ENCODE measurements at regions not wholly inside any gene's neighbourhood (a gene's known extent, or its start where the extent isn't known, plus 50 kb on each side); places are given as distances from the start of the nearest gene placed in this dataset.

- in situ Hi-C loops (cut with HindIII; ENCODE audit: low sequenced_read_pairs) = no loop called here
Observed at GRCh38 chr5:1944408-1944807, 61.7 kb upstream of the IRX4 start.

- in situ Hi-C loops (cut with HindIII; ENCODE audit: low sequenced_read_pairs) = no loop called here
Observed at GRCh38 chr5:1943481-1943880, 60.8 kb upstream of the IRX4 start.

- in situ Hi-C loops (cut with HindIII; ENCODE audit: low sequenced_read_pairs) = no loop called here
Observed at GRCh38 chr5:1942630-1943029, 59.9 kb upstream of the IRX4 start.

- in situ Hi-C loops (cut with HindIII; ENCODE audit: low sequenced_read_pairs) = no loop called here
Observed at GRCh38 chr5:1942158-1942557, 59.4 kb upstream of the IRX4 start.

GRCh38 chr5:1939256-1939655 is 56.5 kb upstream of the IRX4 start:
- in situ Hi-C loops (cut with HindIII; ENCODE audit: low sequenced_read_pairs) = no loop called here

GRCh38 chr5:1938310-1939000 is 55.7 kb upstream of the IRX4 start:
- in situ Hi-C loops (cut with HindIII; ENCODE audit: low sequenced_read_pairs) = no loop called here

- in situ Hi-C loops (cut with HindIII; ENCODE audit: low sequenced_read_pairs) = no loop called here
Observed at GRCh38 chr5:1937590-1937989, 54.9 kb upstream of the IRX4 start.

- in situ Hi-C loops (cut with HindIII; ENCODE audit: low sequenced_read_pairs) = no loop called here
Observed at GRCh38 chr5:1936901-1937300, 54.2 kb upstream of the IRX4 start.

GRCh38 chr5:1936413-1936812 is 53.7 kb upstream of the IRX4 start:
- in situ Hi-C loops (cut with HindIII; ENCODE audit: low sequenced_read_pairs) = no loop called here

GRCh38 chr5:1934801-1935429 is 52.2 kb upstream of the IRX4 start:
- in situ Hi-C loops (cut with HindIII; ENCODE audit: low sequenced_read_pairs) = no loop called here

GRCh38 chr5:1934056-1934394 is 51.3 kb upstream of the IRX4 start:
- in situ Hi-C loops (cut with HindIII; ENCODE audit: low sequenced_read_pairs) = no loop called here

- in situ Hi-C loops (cut with HindIII; ENCODE audit: low sequenced_read_pairs) = no loop called here
Observed at GRCh38 chr5:1933364-1934055, 50.8 kb upstream of the IRX4 start.
